Smooth muscle cell (in vitro differentiated cells): ENCODE measurements at regions not wholly inside any gene's neighbourhood (a gene's known extent, or its start where the extent isn't known, plus 50 kb on each side); places are given as distances from the start of the nearest gene placed in this dataset.

Experiments used
- DNase-seq: peaks from one replicate; lab custom pipeline; 2025; ENCODE audit not compliant: unreplicated experiment; lab: John Stamatoyannopoulos, UW
- H2AFZ ChIP-seq: fragments of 200-600 bp; sonication (generic); 2 replicates; pipeline ENCODE4 v1.6.0; 2016; ENCODE audit warnings: antibody characterized with exemption, low read depth, mild to moderate bottlenecking
- H3F3A ChIP-seq: fragments of 200-600 bp; sonication (generic); 2 replicates; pipeline ENCODE4 v1.6.0; 2017; ENCODE audit warnings: antibody characterized with exemption, low read depth
- H3K27ac ChIP-seq: fragments of 200-600 bp; sonication (generic); 2 replicates; pipeline ENCODE4 v1.5.1; 2016; ENCODE audit warnings: low read depth, mild to moderate bottlenecking
- H3K27me3 ChIP-seq: fragments of 200-600 bp; sonication (generic); 2 replicates; pipeline ENCODE4 v1.6.1; 2016; ENCODE audit warnings: low read depth, mild to moderate bottlenecking
- H3K36me3 ChIP-seq: fragments of 200-600 bp; sonication (generic); 2 replicates; pipeline ENCODE4 v1.5.1; 2016; ENCODE audit warnings: low read depth
- H3K4me1 ChIP-seq: fragments of 200-600 bp; sonication (generic); 2 replicates; pipeline ENCODE4 v1.5.1; 2016; ENCODE audit warnings: low read depth
- H3K4me2 ChIP-seq: fragments of 200-600 bp; sonication (generic); 2 replicates; pipeline ENCODE4 v1.6.0; 2016; ENCODE audit warnings: mild to moderate bottlenecking
- H3K4me3 ChIP-seq: fragments of 200-600 bp; sonication (generic); 2 replicates; pipeline ENCODE4 v1.5.1; 2016; ENCODE audit warnings: mild to moderate bottlenecking
- H3K79me2 ChIP-seq: fragments of 200-600 bp; sonication (generic); 2 replicates; pipeline ENCODE4 v1.6.0; 2016; ENCODE audit warnings: low read depth, mild to moderate bottlenecking
- H3K9ac ChIP-seq: fragments of 200-600 bp; sonication (generic); 2 replicates; pipeline ENCODE4 v1.6.0; 2016; ENCODE audit warnings: low read depth
- H3K9me3 ChIP-seq: fragments of 200-600 bp; sonication (generic); replicated peaks from 2 replicates; pipeline ENCODE4 v1.5.1; 2016; ENCODE audit warnings: low read depth
- H4K20me1 ChIP-seq: fragments of 200-600 bp; sonication (generic); 2 replicates; pipeline ENCODE4 v1.6.0; 2016; ENCODE audit warnings: low read depth
- CTCF ChIP-seq: fragments of 200-600 bp; sonication (generic); IDR thresholded peaks from 2 replicates; pipeline ENCODE4 v1.5.1; 2017; ENCODE audit warnings: borderline replicate concordance, mild to moderate bottlenecking, antibody characterized with exemption; ENCODE audit not compliant: insufficient read depth, poor library complexity, severe bottlenecking
- WGBS: methylation state at CpG from one replicate; pipeline ENCODE4 v1.1.7; 2016; ENCODE audit warnings: low lambda C conversion rate; 5-methylcytosine and 5-hydroxymethylcytosine counted together

DNA sequence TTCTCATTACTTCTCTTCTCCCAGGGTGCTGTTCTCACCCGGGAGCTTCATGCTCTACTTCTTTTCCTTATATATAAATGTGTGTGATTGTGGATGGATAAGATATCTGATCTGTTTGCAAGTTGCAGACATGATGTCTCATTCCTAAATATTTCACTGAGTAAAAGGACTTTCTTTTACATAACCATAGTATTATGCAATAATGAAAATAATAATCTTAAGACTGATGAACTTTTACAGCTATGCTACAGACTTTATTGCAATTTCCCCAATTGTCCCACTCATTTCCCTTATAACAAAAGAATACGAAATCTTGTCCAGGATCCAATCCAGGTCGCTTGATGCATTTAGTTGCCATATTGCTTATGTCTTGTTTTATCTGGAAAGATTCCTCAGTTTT is 284.5 kb upstream of the JAG1 start:
- DNase-seq: no peak
- no peaks in the 10 kb centered on the region for H3K79me2 ChIP-seq
- TF ChIP-seq CTCF: no peak

DNA sequence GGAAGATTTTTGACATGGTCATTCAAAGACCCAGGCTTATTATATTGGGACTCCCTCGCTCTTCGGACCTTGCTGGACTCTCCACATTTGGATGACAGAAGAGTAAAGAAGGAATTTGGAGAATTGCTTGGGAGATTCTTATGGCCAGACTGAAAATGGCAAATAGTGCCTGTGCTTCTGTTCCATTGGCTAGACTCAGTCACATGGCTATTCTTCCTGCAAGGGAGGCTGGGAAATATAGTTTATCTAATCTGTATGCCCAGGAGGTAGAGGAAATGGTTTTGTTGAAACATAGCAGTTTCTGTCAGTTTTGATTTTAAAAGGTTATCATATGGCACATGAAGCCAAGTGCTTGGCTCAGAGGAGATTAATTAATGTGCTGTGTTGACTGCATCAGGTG is 286.6 kb upstream of the JAG1 start:
- H3K9me3 ChIP-seq: no peaks in the 10 kb centered on the region
- H3K79me2 ChIP-seq: no peaks in the 10 kb centered on the region
- H3K4me2 ChIP-seq: no peak overlapping the region
- H3F3A ChIP-seq: no peaks in the 10 kb centered on the region
- no peaks in the 10 kb centered on the region for H3K36me3 ChIP-seq
- DNase-seq: no peak
- H3K4me1 ChIP-seq: no peaks in the 10 kb centered on the region
- no peak overlapping the region for H3K27ac ChIP-seq
- no peaks in the 10 kb centered on the region for H3K27me3 ChIP-seq
- 97% methylated on average over 2 of the region's 2 CpGs for WGBS
- no peak overlapping the region for H3K4me3 ChIP-seq
- H2AFZ ChIP-seq: no peak overlapping the region
- H4K20me1 ChIP-seq: no peaks in the 10 kb centered on the region
- no peak overlapping the region for H3K9ac ChIP-seq
- TF ChIP-seq CTCF: no peak

More for the DNA sequence above, 284.5 kb upstream of the JAG1 start:
- Histone ChIP-seq H3K4me3 (no peak overlapping the region), H3K36me3 (no peaks in the 10 kb centered on the region), H3K27me3 (no peaks in the 10 kb centered on the region), H3K4me2 (no peak overlapping the region), H3K27ac (no peak overlapping the region), H3K9ac (no peak overlapping the region), H3F3A (no peaks in the 10 kb centered on the region), H2AFZ (no peak overlapping the region), H3K4me1 (no peaks in the 10 kb centered on the region), H3K9me3 (no peaks in the 10 kb centered on the region), H4K20me1 (no peaks in the 10 kb centered on the region)
- 94% methylated on average over 3 of the region's 3 CpGs for WGBS

GRCh38 chr20:10961651-10962288 is 288.0 kb upstream of the JAG1 start:
- no peak overlapping the region for H2AFZ ChIP-seq
- no peak for TF ChIP-seq CTCF

GRCh38 chr20:10962937-10963336 is 289.1 kb upstream of the JAG1 start:
- no peak overlapping the region for H3K4me3 ChIP-seq
- H3K9ac ChIP-seq: no peak overlapping the region
- no peak for TF ChIP-seq CTCF
- H3K27ac ChIP-seq: no peak overlapping the region
- no peak overlapping the region for H3K4me2 ChIP-seq
- WGBS: 98% methylated on average over 3 of the region's 3 CpGs
- H3K4me1 ChIP-seq: no peaks in the 10 kb centered on the region
- DNase-seq: no peak
- no peaks in the 10 kb centered on the region for H3K9me3 ChIP-seq
- H3K27me3 ChIP-seq: no peaks in the 10 kb centered on the region
- H3F3A ChIP-seq: no peaks in the 10 kb centered on the region
- H2AFZ ChIP-seq: no peak overlapping the region
- no peaks in the 10 kb centered on the region for H3K36me3 ChIP-seq
- H4K20me1 ChIP-seq: no peaks in the 10 kb centered on the region
- H3K79me2 ChIP-seq: no peaks in the 10 kb centered on the region

More at GRCh38 chr20:10961651-10962288, 288.0 kb upstream of the JAG1 start:
- H3K27me3 ChIP-seq: no peaks in the 10 kb centered on the region
- H3K4me3 ChIP-seq: no peak overlapping the region
- no peak for DNase-seq
- H3K36me3 ChIP-seq: no peaks in the 10 kb centered on the region
- no peak overlapping the region for H3K4me2 ChIP-seq
- no peak overlapping the region for H3K27ac ChIP-seq
- no peaks in the 10 kb centered on the region for H3F3A ChIP-seq
- no peaks in the 10 kb centered on the region for H4K20me1 ChIP-seq
- 94% methylated on average over 1 of the region's 1 CpG for WGBS
- H3K9ac ChIP-seq: no peak overlapping the region
- no peaks in the 10 kb centered on the region for H3K9me3 ChIP-seq
- H3K4me1 ChIP-seq: no peaks in the 10 kb centered on the region
- H3K79me2 ChIP-seq: no peaks in the 10 kb centered on the region
